ENCODE measurements at regions not wholly inside any gene's neighbourhood (a gene's known extent, or its start where the extent isn't known, plus 50 kb on each side); places are given as distances from the start of the nearest gene placed in this dataset.
A peak's percentile ranks its signal among the peaks of the same experiment; 100 is the strongest.
"Not testable (repeated sequence)": the region's sequence is repeated elsewhere in the genome, so short reads cannot be mapped to it uniquely, and the experiment has no call there.

- DNase-seq, result no peak
Measured at GRCh38 chr5:166834246-166834645, 1457.2 kb upstream of the WWC1 start.

- DNase-seq, result peak; percentile 1
Measured at GRCh38 chr5:166845044-166845443, 1446.4 kb upstream of the WWC1 start.

DNA sequence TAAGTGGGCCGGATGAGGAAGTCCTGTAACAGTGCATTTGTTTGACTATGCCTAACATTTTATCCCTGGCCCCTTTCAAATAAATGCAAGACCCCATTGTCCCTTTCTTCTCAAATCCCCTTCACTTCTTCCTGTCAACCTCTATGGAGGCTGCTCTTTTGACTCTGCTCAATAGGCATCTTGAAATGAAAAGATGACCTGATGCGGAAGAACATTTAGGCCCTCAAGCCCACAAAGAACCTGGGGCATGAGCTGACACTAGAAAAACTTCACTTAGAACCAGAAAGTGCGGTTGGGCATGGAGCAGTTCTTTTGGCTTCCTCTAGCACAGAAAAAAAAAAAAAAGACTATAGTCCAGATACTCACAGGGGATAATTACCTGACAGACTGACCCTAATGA lies 1434.7 kb upstream of the WWC1 start:
- DNase-seq, result no peak

DNA sequence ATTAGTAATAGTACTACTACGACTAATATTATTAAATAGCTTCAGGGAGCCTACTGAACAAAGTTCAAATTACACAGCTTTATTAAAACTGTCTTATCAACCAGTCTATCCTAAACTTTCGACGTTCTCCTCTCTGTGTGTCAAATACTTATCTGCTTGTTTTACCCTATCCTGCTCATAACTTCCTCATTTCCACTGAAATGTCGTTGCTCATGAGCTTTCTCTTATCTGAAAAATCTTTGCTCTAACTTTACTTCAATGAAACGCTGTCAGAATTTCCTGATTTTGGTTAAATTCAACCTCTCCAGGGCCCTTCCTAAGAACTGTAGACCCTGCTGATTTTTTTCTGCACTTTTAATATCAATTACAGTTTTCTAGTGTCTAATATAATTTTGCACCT lies 1431.0 kb upstream of the WWC1 start:
- DNase-seq, result no peak

- no peak for DNase-seq
Measured at GRCh38 chr5:166862581-166862980, 1428.9 kb upstream of the WWC1 start.

GRCh38 chr5:166865206-166865605 lies 1426.2 kb upstream of the WWC1 start:
- no peak for DNase-seq

DNA sequence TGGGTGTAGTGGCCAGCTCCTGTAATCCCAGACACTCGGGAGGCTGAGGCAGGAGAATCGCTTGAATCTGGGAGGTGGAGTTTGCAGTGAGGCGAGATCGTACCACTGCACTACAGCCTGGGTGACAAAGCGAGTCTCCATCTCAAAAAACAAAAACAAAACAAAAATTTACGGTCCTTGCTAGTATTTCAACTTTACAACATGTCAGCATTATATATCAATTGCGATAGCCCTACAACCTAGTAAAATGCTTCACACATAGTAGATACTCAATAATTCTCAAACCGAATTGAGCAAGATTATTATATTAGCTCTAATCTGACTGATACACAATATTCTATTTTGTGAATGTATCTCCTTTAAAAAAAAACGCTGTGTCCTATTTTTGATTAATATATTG lies 1411.0 kb upstream of the WWC1 start:
- no peak for DNase-seq

DNA sequence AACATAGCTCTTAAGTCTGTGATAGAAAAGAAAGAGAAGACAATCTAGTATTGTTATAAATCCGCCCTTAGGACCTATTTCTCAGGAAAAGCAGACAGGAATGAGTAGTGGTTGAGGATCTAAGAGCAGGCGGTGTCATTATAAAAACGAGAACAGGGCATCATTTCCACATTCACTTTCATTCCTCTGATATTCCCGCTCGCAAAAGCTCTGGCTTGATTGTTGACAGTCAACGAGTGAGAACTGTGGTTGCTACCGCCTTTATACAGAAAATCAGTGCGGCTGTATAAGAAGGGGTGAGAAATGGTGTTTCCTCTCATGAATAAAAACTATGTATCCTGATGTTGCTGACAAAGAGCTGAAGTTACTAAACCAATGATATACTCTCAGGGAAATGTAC lies 1409.6 kb upstream of the WWC1 start:
- DNase-seq, result no peak

GRCh38 chr5:166883016-166883415 lies 1408.4 kb upstream of the WWC1 start:
- no peak for DNase-seq

GRCh38 chr5:166898166-166898565 lies 1393.3 kb upstream of the WWC1 start:
- no peak for DNase-seq

DNA sequence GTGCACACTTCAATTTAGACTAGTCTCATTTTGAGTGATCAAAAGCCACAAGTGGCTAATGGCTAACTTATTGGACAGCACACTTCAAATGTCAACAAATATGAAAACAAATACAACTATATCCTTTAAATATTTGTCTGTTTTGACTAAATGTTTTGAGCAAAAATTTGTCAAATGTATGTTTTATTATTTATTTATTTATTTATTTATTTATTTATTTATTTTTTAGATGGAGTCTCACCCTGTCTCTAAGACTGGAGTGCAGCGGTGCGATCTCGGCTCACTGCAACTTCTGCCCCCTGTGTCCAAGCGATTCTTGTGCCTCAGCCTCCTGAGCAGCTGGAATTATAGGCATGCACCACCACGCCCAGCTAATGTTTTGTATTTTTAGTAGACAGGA lies 1392.1 kb upstream of the WWC1 start:
- no peak for DNase-seq

DNA sequence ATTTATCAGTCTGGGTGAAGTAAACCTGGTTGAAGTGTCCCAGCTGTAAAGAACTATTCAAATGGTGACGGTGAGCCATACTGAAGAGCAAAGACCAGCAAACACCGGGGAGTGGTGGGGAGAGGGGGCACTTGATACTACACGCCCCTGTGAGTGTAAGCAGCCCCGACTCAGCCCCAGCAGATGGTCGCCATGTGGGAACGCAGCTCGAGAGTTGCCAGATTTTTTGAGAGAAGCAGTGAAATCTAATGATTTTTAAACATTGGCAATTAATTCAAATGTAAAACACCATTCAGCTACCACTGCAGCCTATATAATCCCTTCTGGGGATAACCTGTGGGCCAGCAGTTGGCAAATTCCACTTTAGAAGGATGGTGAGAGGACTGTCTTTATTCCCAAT lies 1386.9 kb upstream of the WWC1 start:
- DNase-seq, result no peak

DNA sequence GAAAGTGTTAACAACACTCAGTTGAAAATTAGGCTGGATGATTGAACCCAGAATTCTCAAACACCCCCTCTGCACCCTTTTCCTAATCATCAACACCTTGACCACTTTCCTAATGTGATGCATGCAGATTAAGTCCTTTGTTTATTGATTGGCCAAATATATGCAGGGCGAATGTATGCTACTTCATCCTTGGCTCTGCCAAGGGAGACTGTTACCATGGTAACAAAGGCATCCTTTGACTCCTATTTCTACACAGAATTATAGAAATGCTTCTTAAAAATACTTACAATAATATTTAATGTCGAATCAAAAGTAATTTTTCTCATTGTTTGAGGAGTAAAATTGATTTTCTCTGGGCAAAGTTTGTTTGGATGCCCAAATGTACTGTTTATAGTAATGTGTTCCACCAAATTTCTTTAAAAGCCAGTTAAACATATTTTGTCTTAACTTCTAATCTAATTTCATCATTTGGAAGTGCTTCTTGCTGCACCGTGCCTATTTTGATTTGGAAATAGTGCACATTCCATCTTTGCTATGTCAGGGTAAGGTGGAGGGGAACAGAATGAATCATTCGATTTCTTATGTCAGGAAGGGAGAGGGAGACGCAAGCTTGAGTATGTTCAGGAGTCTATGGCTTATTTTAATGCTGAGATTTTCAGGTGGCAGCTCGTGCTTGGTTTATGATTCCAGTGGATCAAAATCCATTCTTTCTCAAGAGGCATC lies 1384.3 kb upstream of the WWC1 start:
- DNase-seq, result no peak

DNA sequence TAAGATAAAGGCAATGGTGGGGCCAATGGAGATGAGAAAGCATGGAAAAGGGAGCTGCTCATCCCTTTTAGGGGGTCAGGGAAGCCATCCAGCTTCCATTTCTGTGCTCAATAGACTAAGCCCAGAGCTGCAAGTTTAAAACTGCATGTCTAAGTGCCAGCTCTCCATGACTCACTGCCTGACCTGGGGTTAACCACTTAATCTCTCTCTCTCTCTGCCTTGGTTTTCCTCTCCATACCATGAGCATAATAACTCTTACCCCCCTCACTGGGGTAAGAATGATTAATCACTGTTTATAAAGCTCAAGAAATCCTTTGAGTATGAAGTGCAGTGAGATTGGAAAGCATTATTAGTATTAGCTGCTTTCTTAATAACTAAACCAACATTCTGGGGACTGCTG lies 1382.4 kb upstream of the WWC1 start:
- DNase-seq, result no peak

DNA sequence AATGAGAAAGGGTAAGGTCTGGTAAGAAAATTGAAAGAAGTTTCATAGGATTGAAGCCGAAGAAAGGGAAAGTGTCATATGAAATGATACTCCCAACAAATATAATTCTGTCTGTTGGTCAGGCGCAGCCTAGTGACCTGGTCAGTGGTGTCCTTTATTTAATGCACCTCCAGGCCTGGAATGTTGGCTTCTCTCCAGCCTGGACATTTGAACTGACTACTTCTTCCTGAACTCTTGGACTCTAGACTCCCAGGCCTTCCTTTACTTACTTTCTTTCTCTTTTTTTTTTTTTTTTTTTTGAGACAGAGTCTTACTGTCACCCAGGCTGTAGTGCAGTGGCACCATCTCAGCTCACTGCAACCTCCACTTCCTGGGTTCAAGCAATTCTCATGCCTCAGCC lies 1381.5 kb upstream of the WWC1 start:
- DNase-seq, result no peak

- DNase-seq, result no peak
Measured at GRCh38 chr5:166910995-166911394, 1380.5 kb upstream of the WWC1 start.

- no peak for DNase-seq
Measured at GRCh38 chr5:166916021-166916420, 1375.4 kb upstream of the WWC1 start.

DNA sequence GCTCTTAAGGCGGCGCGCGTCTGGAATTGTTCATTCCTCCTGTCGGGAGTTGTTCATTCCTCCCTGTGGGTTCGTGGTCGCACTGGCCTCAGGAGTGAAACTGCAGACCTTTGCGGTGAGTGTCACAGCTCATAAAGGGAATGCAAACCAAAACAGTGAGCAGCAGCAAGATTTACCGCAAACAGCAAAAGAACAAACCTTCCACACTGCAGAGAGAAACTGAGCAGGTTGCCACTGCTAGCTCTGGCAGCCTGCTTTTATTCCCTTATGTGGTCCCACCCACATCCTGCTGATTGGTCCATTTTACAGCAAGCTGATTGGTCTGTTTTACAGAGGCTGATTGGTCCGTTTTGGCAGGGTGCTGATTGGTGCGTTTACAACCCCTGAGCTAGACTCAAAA lies 1365.3 kb upstream of the WWC1 start:
- no peak for DNase-seq

GRCh38 chr5:166926806-166927475 lies 1364.5 kb upstream of the WWC1 start:
- DNase-seq, result not testable (repeated sequence)

- DNase-seq, result no peak
Measured at GRCh38 chr5:166936351-166936750, 1355.1 kb upstream of the WWC1 start.

DNA sequence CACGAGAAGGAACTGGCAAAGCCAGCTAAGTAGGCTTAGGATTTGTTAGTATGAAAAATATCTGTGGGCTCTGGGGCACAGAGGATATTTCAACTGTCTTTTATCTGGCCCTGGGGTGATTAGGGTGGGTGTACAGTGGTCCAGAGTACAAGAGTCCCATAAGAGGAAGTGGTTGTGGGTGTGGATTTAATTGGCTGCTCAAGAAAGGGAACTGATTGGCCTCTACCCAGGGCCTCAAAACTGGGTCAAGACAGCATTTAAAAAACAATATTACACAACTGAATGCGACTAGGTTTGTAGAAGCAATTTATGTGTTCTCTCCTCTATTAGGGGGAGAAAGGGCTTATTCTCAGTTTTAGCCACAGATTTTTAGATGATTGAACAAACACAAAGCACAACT lies 1353.4 kb upstream of the WWC1 start:
- no peak for DNase-seq

DNA sequence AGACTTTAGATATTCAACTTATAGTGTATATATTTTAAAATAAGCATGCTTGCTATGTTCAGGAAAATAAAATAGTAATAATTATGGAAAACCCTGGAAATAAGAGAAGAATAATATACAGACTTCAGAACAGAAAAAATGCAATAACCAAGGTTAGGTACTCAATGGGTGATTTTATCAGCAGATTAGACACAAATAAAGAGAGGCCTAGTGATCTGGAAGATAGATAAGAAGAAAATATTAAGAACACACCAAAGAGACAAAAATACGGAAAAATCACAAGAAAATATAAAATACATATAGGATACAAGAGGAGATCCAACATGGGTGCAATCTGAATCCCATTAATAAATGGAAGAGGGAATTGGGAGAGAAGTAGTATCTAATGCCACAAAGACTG lies 1348.5 kb upstream of the WWC1 start:
- DNase-seq, result no peak

DNA sequence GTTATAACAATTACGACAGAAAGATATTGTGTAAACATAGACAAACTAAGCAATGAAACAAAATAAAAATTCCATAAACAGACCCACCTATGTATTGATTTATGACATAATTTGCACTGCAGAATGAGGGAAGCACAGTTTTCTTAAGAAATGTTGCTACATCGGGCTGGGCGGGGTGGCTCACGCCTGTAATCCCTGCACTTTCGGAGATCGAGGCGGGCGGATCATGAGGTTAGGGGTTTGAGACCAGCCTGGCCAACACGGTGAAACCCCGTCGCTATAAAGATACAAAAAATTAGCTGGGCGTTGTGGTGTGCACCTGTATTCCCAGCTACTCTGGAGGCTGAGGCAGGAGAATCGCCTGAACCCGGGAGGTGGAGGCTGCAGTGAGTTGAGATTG lies 1344.4 kb upstream of the WWC1 start:
- no peak for DNase-seq

DNA sequence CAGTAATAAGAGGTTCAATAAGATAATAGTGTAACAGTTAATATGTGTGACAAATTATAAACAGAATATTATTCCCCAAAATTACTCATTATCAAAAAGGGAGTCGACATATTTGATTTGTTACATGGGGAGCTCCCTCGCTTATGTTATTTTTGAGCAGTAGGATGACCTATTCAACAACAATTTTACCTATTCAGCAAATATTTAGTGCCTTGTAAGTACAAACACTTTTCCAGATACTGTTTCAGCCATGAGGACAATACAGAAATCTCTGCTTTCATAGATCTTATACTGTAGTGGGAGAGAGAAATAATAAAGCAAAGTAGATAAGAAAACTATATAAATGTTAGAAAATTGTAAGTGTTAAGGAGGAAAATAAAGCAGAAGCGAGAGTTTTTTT lies 1342.8 kb upstream of the WWC1 start:
- DNase-seq, result no peak

DNA sequence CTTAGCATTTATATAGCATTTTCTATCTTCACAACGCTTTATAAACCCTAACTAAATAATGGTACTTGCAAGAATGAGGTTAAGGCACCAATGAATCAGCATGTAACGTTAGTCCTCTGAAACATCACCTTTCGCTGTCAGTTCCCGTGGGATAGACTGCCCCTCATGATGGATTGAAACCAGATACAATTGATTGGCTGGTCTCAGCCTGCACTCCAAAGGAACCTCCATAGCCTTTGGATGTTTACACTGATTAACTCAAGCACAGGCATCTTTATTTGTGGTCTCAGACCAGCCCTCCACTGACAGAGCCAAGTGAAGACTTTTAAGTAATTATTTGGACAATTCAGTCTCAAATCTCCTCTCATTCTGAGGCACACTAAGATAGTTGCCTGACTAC lies 1339.4 kb upstream of the WWC1 start:
- no peak for DNase-seq

All from dermis blood vessel endothelial cell (primary cell).